ENCODE measurements at regions not wholly inside any gene's neighbourhood (a gene's known extent, or its start where the extent isn't known, plus 50 kb on each side); places are given as distances from the start of the nearest gene placed in this dataset.
A peak's percentile ranks its signal among the peaks of the same experiment; 100 is the strongest.
"Not testable (repeated sequence)": the region's sequence is repeated elsewhere in the genome, so short reads cannot be mapped to it uniquely, and the experiment has no call there.

DNA sequence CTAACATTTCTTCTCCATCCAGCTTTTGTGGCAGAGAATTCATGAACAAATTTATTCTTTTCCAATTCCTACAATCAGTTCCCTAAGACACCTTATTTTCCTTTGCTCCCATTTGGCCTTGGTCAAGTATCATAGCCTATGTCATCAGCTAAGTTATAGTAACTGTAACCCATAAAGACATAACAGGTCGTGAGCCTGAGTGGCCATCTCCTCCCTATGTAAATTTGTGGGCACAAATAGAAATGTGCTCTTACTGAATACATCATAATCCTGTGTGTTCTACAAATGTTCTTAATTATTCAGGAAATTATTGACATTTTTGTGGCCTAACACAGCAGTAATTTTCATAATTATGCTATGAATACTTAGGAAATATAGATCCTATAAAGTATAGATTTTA is 108.9 kb upstream of the ZNF717 start:
- Histone ChIP-seq H3K4me1 (replicated peaks in 1 of 2) (no peaks in the 10 kb centered on the region), H3K4me3 (no peak overlapping the region), H3K27me3 (no peaks in the 10 kb centered on the region), H3K36me3 (replicated peaks in 1 of 2) (no peaks in the 10 kb centered on the region), H3K27ac (no peak overlapping the region), H3K9me3 (replicated peaks in 1 of 3) (no peaks in the 10 kb centered on the region)
- WGBS, 4 donors, result 48 to 67% (median 59%) methylated on average over 1 of the region's 1 CpG
- DNase-seq, result no peak
- intact Hi-C loops (cut with DNase I), result no loop called here
- TF ChIP-seq POLR2A (IDR thresholded peaks at IDR 0.05), result no peak
- TF ChIP-seq, protein P1, sequence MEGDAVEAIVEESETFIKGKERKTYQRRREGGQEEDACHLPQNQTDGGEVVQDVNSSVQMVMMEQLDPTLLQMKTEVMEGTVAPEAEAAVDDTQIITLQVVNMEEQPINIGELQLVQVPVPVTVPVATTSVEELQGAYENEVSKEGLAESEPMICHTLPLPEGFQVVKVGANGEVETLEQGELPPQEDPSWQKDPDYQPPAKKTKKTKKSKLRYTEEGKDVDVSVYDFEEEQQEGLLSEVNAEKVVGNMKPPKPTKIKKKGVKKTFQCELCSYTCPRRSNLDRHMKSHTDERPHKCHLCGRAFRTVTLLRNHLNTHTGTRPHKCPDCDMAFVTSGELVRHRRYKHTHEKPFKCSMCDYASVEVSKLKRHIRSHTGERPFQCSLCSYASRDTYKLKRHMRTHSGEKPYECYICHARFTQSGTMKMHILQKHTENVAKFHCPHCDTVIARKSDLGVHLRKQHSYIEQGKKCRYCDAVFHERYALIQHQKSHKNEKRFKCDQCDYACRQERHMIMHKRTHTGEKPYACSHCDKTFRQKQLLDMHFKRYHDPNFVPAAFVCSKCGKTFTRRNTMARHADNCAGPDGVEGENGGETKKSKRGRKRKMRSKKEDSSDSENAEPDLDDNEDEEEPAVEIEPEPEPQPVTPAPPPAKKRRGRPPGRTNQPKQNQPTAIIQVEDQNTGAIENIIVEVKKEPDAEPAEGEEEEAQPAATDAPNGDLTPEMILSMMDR (IDR thresholded peaks at IDR 0.05), result no peak

- Histone ChIP-seq H3K27ac (no peak overlapping the region), H3K4me3 (no peak overlapping the region), H3K4me1 (replicated peaks in 1 of 2) (no peaks in the 10 kb centered on the region), H3K27me3 (no peaks in the 10 kb centered on the region), H3K36me3 (replicated peaks in 1 of 2) (no peaks in the 10 kb centered on the region), H3K9me3 (replicated peaks in 1 of 3) (no peaks in the 10 kb centered on the region)
- WGBS, 4 donors, result 80 to 92% (median 83%) methylated on average over 4 of the region's 4 CpGs
- intact Hi-C loops (cut with DNase I), result no loop called here
- no peak for TF ChIP-seq POLR2A (IDR thresholded peaks at IDR 0.05)
- TF ChIP-seq, protein P1 (IDR thresholded peaks at IDR 0.05), result no peak
- DNase-seq, result no peak
Observed at GRCh38 chr3:75896265-75896664, 110.9 kb upstream of the ZNF717 start.

GRCh38 chr3:75901446-75901845 is 116.1 kb upstream of the ZNF717 start:
- intact Hi-C loops (cut with DNase I); H3K4me1 ChIP-seq (replicated peaks in 1 of 2); H3K9me3 ChIP-seq (replicated peaks in 1 of 3); H3K27me3 ChIP-seq; H3K36me3 ChIP-seq (replicated peaks in 1 of 2); H3K4me3 ChIP-seq; DNase-seq; H3K27ac ChIP-seq: not testable (repeated sequence)
- 66 to 88% (median 70%) methylated on average over 4 of the region's 4 CpGs for WGBS, 4 donors

DNA sequence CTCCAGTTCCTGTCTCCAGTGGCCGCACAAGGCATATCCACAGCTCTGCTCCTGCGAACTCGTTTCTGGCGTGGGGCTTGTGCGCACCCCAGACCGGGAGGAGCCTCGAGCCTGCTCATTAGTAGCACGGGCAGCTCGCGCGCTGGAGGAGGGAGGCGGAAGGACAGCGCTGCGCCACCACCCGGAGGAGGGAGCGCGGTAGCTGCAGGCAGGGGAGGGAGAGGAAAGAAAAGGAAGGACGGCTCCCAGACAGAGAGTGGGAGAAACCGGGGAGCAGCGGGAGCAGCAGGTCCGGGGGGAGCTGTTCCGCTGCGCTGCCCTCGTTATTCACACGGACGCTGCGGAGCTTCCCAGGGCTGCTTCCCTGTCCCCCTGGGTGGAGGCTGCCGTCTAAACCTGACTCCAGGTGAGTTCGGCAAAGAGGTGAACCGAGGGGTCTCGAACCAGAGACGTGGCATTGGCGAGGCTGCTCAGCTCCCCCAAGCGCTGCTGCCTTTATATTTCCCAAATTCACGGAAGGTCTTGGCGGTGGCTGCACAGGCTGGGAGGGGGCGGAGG is 121.3 kb upstream of the ZNF717 start:
- WGBS, 4 donors, result 1 to 5% (median 2%) methylated on average over 28 to 37 of the region's 37 CpGs
- DNase-seq, result peak in 2 of 7 donors; percentile 11 to 49

More for the DNA sequence above, 121.3 kb upstream of the ZNF717 start:
- H3K4me1 ChIP-seq (replicated peaks in 1 of 2), result no peaks in the 10 kb centered on the region
- H3K4me3 ChIP-seq, result no peak overlapping the region
- TF ChIP-seq, protein P1 (IDR thresholded peaks at IDR 0.05), result no peak
- TF ChIP-seq POLR2A (IDR thresholded peaks at IDR 0.05), result no peak
- intact Hi-C loops (cut with DNase I), result no loop called here
- no peaks in the 10 kb centered on the region for H3K27me3 ChIP-seq
- H3K9me3 ChIP-seq (replicated peaks in 1 of 3), result no peaks in the 10 kb centered on the region
- no peaks in the 10 kb centered on the region for H3K36me3 ChIP-seq (replicated peaks in 1 of 2)
- H3K27ac ChIP-seq, result no peak overlapping the region
